Lower leg skin (tissue), 3 donors: ENCODE measurements at regions not wholly inside any gene's neighbourhood (a gene's known extent, or its start where the extent isn't known, plus 50 kb on each side); places are given as distances from the start of the nearest gene placed in this dataset.

Experiments
- CTCF ChIP-seq, 3 donors: fragments of 450-650 bp; IDR thresholded peaks; one replicate each; pipeline ENCODE4 v1.5.1; 2016; ENCODE audit warnings: antibody characterized with exemption in 3 of 3, mild to moderate bottlenecking in 3 of 3, moderate library complexity in 2 of 3
- POLR2A ChIP-seq, 2 donors: fragments of 450-650 bp; IDR thresholded peaks; one replicate each; pipeline ENCODE4 v1.6.1; 2016 to 2017; ENCODE audit warnings: antibody characterized with exemption in 2 of 2, mild to moderate bottlenecking in 1 of 2, moderate library complexity in 1 of 2

- no peak for TF ChIP-seq CTCF (IDR thresholded peaks at IDR 0.05)
- TF ChIP-seq POLR2A (IDR thresholded peaks at IDR 0.05), result no peak
Observed at GRCh38 chr15:38036790-38037338, 102.4 kb downstream of the TMCO5A start.
